Gastrocnemius medialis (tissue), 4 donors: ENCODE measurements at regions not wholly inside any gene's neighbourhood (a gene's known extent, or its start where the extent isn't known, plus 50 kb on each side); places are given as distances from the start of the nearest gene placed in this dataset.

Experiments used
- ATAC-seq, 2 donors: fragments of 150-250 bp; one replicate each; pipeline ENCODE4 v1.9.1; 2016
- DNase-seq, 2 donors: peaks; one replicate each; pipeline ENCODE4 v3.0.0-alpha.2; 2019
- H3K27ac ChIP-seq, 4 donors: fragments of 200-600 bp; sonication (generic); 1 replicate in 1 of 4; 2 replicates in 3 of 4; pipeline ENCODE4 v1.5.1; 2016 to 2018; ENCODE audit warnings: mild to moderate bottlenecking in 2 of 4, moderate library complexity in 1 of 4
- H3K27me3 ChIP-seq, 3 donors: fragments of 200-600 bp; sonication (generic) in 2 of 3; 1 replicate in 1 of 3; 2 replicates in 2 of 3; pipeline versions ENCODE4 v1.5.1 to v1.6.0; 2016 to 2019; ENCODE audit warnings: mild to moderate bottlenecking in 1 of 3, moderate library complexity in 1 of 3
- H3K36me3 ChIP-seq, 2 donors: fragments of 200-600 bp; sonication (generic) in 1 of 2; one replicate each; pipeline ENCODE4 v1.5.1; 2017 to 2018
- H3K4me1 ChIP-seq, 2 donors: fragments of 200-600 bp; sonication (generic) in 1 of 2; one replicate each; pipeline ENCODE4 v1.5.1; 2016 to 2017; ENCODE audit warnings: mild to moderate bottlenecking in 2 of 2
- H3K4me3 ChIP-seq, 4 donors: fragments of 200-600 bp; sonication (generic) in 3 of 4; 1 replicate in 1 of 4; 2 replicates in 3 of 4; pipeline ENCODE4 v1.5.1; 2016 to 2019; ENCODE audit warnings: mild to moderate bottlenecking in 2 of 4
- H3K9me3 ChIP-seq, 3 donors: fragments of 200-600 bp; sonication (generic) in 2 of 3; 1 replicate in 1 of 3; 2 replicates in 2 of 3; pipeline ENCODE4 v1.5.1; 2016 to 2019
- POLR2A ChIP-seq, 2 donors: fragments of 450-650 bp; IDR thresholded peaks; one replicate each; pipeline ENCODE4 v1.6.1; 2017; ENCODE audit warnings: antibody characterized with exemption in 2 of 2, mild to moderate bottlenecking in 2 of 2, moderate library complexity in 2 of 2
- in situ Hi-C, 4 donors: fragments of 200-750 bp; cut with MboI; loops; one replicate each; pipeline versions ENCODE4 v1.15.0 to v1.8.0; 2017; ENCODE audit warnings: low sequenced_read_pairs in 4 of 4
- intact Hi-C: fragments of 100-400 bp; cut with DNase I; formaldehyde crosslinking; loops from one replicate; pipeline ENCODE4 v1.15.1; 2023; ENCODE audit warnings: low total_unique reads
- TF ChIP-seq, protein P1 (sequence below), 5 experiments: fragments of 450-650 bp in 3 of 5; fragments of 200-600 bp in 2 of 5; sonication (generic) in 2 of 5; IDR thresholded peaks in 4 of 5; conservative IDR thresholded peaks in 1 of 5; 1 replicate in 4 of 5; 2 replicates in 1 of 5; pipeline ENCODE4 v1.5.1; 2016 to 2019; ENCODE audit warnings: antibody characterized with exemption in 5 of 5, mild to moderate bottlenecking in 3 of 5, moderate library complexity in 3 of 5

DNA sequence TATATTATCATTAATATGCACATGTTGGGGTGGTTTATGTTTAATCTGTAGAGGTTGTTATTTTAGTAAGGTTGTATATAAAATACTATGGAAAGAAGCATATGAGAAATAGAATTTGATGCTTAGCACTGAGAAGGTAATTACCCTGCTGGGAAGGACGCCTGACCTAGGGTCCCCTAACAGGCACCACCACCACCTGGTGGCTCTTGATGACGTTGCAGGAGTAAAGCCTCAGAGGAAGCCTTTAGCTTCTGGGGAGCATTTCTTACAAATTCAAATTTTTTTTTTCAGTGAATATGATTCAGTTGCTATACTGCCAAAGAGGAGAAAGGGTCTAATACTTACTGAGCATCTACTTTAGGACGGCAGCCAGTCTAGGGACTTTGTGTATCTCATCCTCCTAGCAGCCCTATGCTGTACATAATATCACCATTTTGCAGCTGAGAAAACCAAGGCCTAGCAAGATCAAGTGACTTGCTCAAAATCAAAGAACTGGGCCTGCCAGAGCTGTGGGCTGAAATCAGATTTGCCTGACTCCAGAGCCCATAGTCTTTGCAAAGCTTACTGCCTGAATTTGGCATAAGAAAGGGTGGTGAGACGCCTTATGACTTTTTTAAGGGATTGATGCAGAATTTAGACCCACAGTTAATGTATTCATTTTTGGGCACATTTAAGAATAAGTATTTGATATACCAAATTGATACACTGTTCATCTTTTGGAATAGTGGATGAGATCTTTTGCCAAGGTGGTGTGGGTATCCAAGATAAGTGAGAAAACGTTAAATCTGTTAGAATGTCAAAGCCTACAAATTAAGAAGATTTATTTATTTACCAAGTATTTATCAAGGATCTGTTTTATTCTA, 78.8 kb upstream of the GAREM1 start:
- DNase-seq: peak in 1 of 2 donors; percentile 18
- Histone ChIP-seq H3K4me1 (no peaks in the 10 kb centered on the region), H3K4me3 (no peak overlapping the region), H3K27me3 (no peaks in the 10 kb centered on the region), H3K27ac (no peak overlapping the region), H3K9me3 (no peaks in the 10 kb centered on the region), H3K36me3 (no peaks in the 10 kb centered on the region)
- TF ChIP-seq POLR2A (IDR thresholded peaks at IDR 0.05): no peak
- TF ChIP-seq, protein P1, sequence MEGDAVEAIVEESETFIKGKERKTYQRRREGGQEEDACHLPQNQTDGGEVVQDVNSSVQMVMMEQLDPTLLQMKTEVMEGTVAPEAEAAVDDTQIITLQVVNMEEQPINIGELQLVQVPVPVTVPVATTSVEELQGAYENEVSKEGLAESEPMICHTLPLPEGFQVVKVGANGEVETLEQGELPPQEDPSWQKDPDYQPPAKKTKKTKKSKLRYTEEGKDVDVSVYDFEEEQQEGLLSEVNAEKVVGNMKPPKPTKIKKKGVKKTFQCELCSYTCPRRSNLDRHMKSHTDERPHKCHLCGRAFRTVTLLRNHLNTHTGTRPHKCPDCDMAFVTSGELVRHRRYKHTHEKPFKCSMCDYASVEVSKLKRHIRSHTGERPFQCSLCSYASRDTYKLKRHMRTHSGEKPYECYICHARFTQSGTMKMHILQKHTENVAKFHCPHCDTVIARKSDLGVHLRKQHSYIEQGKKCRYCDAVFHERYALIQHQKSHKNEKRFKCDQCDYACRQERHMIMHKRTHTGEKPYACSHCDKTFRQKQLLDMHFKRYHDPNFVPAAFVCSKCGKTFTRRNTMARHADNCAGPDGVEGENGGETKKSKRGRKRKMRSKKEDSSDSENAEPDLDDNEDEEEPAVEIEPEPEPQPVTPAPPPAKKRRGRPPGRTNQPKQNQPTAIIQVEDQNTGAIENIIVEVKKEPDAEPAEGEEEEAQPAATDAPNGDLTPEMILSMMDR (IDR thresholded peaks at IDR 0.05 in 4 of 5, conservative IDR thresholded peaks at IDR 0.05 in 1 of 5): peak; percentile 33 to 74 (median 53)
- in situ Hi-C loops: loop anchor here (5.0 to 10.0 kb wide), 4 partner anchors 275 to 392 kb away; no protein-coding TSS in a partner anchor
- intact Hi-C loops: loop anchor here (2.0 to 5.0 kb wide), 2 partner anchors 77 to 279 kb away; partner anchors contain the start of gene GAREM1
- ATAC-seq: peak; percentile 51 to 61

DNA sequence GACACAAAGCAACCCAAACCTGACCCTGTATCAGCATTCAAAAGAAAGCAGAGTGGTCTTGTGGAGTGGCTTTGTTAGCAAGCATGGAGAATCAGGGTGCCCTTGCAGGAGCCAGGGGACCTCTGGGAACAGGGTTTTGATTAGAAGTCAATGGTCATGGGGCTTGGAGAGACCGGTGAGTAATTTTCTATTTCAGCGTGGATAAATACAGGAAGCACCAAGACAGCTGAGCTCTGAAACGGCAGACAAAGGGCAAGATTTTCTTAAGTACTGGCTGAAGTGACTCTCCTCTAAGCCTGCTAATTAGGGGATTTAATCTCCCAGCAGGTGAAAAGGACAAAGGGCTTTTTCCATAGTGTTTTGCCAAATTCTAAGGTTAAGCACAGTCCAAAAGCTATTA, 78.0 kb upstream of the GAREM1 start:
- in situ Hi-C loops (no loop called here), intact Hi-C loops (loop anchor here (2.0 to 5.0 kb wide), 2 partner anchors 76 to 278 kb away; partner anchors contain the start of gene GAREM1)

DNA sequence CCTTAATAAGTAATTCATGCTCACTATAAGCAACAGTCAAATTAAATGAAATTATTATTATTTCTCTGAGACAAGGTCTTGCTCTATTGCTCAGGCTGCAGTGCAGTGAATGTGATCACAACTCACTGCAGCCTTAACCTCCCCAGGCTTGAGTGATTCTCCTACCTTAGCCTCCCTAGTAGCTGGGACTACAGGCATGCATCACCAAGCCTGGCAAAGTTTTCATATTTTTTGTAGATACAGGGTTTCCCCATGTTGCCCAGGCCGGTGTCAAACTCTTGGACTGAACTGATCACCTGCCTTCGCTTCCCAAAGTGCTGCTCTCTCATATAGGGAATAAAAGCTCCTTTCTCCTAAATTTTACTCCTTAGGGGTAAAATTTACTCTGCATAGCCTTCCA, 74.9 kb upstream of the GAREM1 start:
- intact Hi-C loops (loop anchor here (5.0 kb wide), 1 partner anchor 73 kb away; the partner anchor contains the start of gene GAREM1), in situ Hi-C loops (no loop called here)
- H3K4me1 ChIP-seq: no peaks in the 10 kb centered on the region
- no peak overlapping the region for H3K27ac ChIP-seq
- no peaks in the 10 kb centered on the region for H3K9me3 ChIP-seq
- TF ChIP-seq, protein P1 (IDR thresholded peaks at IDR 0.05 in 4 of 5, conservative IDR thresholded peaks at IDR 0.05 in 1 of 5): no peak
- no peak for TF ChIP-seq POLR2A (IDR thresholded peaks at IDR 0.05)
- H3K4me3 ChIP-seq: no peak overlapping the region
- no peak for DNase-seq
- no peaks in the 10 kb centered on the region for H3K36me3 ChIP-seq
- no peaks in the 10 kb centered on the region for H3K27me3 ChIP-seq
- no peak for ATAC-seq

More for the DNA sequence above, 78.0 kb upstream of the GAREM1 start:
- no peak overlapping the region for H3K27ac ChIP-seq
- H3K36me3 ChIP-seq: no peaks in the 10 kb centered on the region
- H3K27me3 ChIP-seq: no peaks in the 10 kb centered on the region
- DNase-seq (no peak), ATAC-seq (peak in 1 of 2 donors; percentile 37)
- H3K4me3 ChIP-seq: no peak overlapping the region
- TF ChIP-seq POLR2A (IDR thresholded peaks at IDR 0.05): no peak
- TF ChIP-seq, protein P1 (IDR thresholded peaks at IDR 0.05 in 4 of 5, conservative IDR thresholded peaks at IDR 0.05 in 1 of 5): no peak
- no peaks in the 10 kb centered on the region for H3K9me3 ChIP-seq
- H3K4me1 ChIP-seq: no peaks in the 10 kb centered on the region

DNA sequence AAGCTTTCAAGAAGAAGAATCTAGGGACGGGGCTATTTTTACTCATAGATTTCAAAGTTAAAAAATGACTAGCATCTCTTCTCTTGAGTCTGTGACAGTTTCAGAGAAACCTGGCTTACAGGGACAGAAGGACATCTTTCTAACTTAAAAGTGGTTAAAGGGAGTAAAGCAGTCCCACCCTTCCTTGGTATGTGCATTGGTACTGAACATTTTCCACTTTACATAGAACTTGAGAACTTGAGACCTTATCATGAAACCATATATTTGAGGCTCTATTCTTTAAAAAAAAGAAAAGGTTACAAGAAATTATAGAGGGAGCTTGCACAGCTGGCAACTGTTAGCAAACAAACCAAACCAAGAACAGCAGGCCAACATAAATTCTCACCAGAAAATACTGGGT, 73.4 kb upstream of the GAREM1 start:
- intact Hi-C loops (no loop called here), in situ Hi-C loops (no loop called here)

More for the DNA sequence above, 73.4 kb upstream of the GAREM1 start:
- no peak overlapping the region for H3K27ac ChIP-seq
- no peaks in the 10 kb centered on the region for H3K27me3 ChIP-seq
- no peak for TF ChIP-seq POLR2A (IDR thresholded peaks at IDR 0.05)
- TF ChIP-seq, protein P1 (IDR thresholded peaks at IDR 0.05 in 4 of 5, conservative IDR thresholded peaks at IDR 0.05 in 1 of 5): no peak
- no peaks in the 10 kb centered on the region for H3K4me1 ChIP-seq
- DNase-seq (no peak), ATAC-seq (no peak)
- H3K36me3 ChIP-seq: no peaks in the 10 kb centered on the region
- H3K9me3 ChIP-seq: no peaks in the 10 kb centered on the region
- no peak overlapping the region for H3K4me3 ChIP-seq
